Adrenal gland (tissue), 5 donors: ENCODE measurements at regions not wholly inside any gene's neighbourhood (a gene's known extent, or its start where the extent isn't known, plus 50 kb on each side); places are given as distances from the start of the nearest gene placed in this dataset.

ENCODE experiments used
- CTCF ChIP-seq, 6 experiments: fragments of 450-650 bp in 4 of 6; fragments of 200-600 bp in 2 of 6; sonication (generic) in 1 of 6; IDR thresholded peaks; 1 replicate in 5 of 6; 2 replicates in 1 of 6; pipeline versions ENCODE4 v1.5.1 to v1.8.0; 2016 to 2021; ENCODE audit warnings: antibody characterized with exemption in 6 of 6, mild to moderate bottlenecking in 2 of 6, moderate library complexity in 1 of 6
- POLR2A ChIP-seq, 2 donors: fragments of 450-650 bp; IDR thresholded peaks; one replicate each; pipeline ENCODE4 v1.6.1; 2017; ENCODE audit warnings: antibody characterized with exemption in 2 of 2, mild to moderate bottlenecking in 2 of 2, moderate library complexity in 1 of 2
- donor health status: DM: no; HTN: no; CAD: no.

- TF ChIP-seq CTCF (IDR thresholded peaks at IDR 0.05) (no peak), POLR2A (IDR thresholded peaks at IDR 0.05) (no peak)
Observed at GRCh38 chr4:115660465-115660864, 547.0 kb upstream of the NDST4 start.
